ENCODE measurements at regions not wholly inside any gene's neighbourhood (a gene's known extent, or its start where the extent isn't known, plus 50 kb on each side); places are given as distances from the start of the nearest gene placed in this dataset.

DNA sequence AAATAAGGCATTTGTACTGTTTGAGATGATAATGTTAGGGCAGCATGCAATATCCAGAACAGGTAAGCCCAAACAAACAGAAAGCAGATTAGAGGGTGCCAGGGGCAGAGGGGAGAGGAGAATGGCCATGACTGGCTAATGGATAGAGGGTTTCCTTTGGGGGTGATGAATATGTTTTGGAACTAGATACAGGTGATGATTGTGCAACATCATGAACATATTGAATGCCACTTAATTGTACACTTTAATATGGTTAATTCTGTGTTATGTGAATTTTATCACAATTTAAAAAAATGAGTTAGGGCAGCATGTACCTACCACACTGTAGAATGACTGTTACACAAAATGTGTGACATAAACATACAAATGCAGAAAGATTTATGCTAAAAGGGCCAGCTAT lies 255.5 kb upstream of the FN1 start:
- no peak for DNase-seq (ENCODE audit: low read depth in 2 of 2)

GRCh38 chr2:215687149-215688031 lies 251.5 kb upstream of the FN1 start:
- DNase-seq (ENCODE audit: low read depth in 2 of 2) = no peak

DNA sequence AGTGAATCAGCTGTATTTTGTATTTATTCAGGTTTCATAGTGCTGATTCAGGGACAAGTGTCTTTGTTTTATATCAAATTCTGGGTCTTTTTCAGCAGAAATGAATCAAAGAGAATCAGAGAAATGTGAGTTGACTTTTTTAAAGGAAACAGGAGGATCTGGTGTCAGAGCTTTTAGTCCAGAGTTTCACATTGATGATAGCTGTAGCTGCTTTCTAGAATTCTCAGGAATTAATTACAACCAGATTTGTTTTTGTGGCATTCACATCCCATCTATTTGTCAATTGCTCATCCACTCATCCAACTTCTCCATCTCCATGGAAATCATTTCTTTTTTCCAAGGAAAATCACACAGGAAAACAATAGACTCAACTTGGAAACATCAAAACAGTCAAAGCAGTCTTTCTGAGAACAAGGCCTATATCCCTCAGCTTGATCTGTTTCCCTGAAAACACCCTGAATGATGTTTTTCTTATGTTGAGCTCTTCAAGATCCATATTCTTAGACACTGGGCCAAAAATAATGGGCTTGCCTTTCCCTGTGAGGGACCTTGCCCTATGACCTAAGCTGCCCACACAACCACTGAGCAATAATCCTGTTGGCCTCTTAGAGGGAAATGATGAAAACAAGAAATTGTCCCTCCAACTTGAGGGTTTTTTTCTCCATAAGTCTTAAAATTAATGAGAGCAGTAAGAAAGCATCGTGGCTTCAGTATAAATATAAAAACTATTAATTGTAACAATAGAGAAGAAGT lies 249.5 kb upstream of the FN1 start:
- no peak for DNase-seq (ENCODE audit: low read depth in 2 of 2)

DNA sequence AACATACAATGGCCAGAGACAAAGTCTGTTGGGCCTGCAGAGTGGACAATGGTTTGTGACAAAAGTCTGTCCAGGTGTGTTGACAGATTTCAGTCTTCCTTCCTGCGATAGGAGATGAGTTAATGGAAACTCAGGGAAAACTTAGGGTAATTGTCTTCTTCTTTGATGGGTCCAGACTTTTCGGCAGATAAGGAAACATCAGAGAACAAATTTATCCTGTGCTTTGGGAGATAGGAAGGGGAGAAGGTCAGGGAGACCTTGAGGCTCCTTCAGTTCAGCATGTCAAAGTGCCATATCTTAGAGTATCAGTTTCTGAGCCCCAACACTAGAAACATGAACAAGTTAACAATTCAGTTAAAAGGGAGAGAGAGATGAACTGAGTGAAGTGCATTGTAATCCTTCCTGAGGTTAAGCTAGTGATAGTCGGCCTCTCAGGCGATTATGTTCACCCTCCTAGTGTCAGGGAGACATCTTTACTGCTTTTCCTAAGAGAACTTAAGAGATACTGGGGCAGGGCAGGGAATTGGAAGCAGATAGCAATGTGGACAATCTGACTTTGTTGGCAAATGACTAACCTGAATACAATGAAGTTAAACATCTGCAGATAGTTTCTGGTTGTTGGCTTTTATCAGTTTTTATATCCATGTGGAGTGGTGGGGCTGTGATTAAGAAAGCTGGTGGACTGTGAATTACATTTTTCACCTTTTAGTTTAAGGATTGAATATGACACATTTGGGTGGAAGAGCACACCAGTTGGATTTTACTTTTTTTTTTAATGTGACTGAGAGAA lies 248.8 kb upstream of the FN1 start:
- no peak for DNase-seq (ENCODE audit: low read depth in 2 of 2)

GRCh38 chr2:215683295-215683694 lies 247.4 kb upstream of the FN1 start:
- no peak for DNase-seq (ENCODE audit: low read depth in 2 of 2)

DNA sequence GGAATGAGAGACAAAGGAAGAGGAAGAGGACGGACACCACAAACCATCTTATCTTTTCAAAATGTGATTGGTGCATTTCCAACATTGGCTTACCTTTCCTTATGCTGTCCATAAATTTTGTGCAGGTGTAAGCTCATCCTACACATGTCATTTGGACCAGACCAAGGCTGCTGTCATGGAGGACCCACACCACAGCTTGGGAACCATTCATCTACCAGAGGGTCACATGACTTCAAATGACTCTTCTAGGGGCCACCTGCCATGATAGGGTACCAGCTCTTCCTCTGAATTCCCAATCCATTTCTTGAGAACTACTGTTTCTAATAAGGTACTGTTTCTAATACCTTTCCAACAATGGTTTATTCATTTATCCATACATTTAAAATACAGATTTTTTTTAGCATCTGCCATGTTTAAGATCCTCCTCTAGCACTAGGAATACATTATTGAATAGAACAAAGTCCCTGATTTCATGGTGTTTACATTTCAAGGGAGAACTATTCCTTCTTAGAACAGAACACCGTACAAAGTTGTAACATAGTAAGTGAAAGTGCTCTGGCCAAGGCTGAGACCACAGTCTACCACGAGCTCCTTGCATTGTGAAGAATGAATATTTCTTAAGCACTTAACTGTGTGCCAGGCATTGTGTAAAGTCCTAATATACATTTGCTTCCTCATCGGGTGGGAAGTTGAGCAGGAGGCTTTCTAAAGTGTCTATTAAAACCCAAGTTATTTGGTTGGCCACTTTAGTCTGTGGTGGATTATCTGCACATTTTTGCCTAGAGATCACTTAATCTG lies 246.1 kb upstream of the FN1 start:
- no peak for DNase-seq (ENCODE audit: low read depth in 2 of 2)

- DNase-seq (ENCODE audit: low read depth in 2 of 2) = no peak
Measured at GRCh38 chr2:215680605-215681598, 245.0 kb upstream of the FN1 start.

DNA sequence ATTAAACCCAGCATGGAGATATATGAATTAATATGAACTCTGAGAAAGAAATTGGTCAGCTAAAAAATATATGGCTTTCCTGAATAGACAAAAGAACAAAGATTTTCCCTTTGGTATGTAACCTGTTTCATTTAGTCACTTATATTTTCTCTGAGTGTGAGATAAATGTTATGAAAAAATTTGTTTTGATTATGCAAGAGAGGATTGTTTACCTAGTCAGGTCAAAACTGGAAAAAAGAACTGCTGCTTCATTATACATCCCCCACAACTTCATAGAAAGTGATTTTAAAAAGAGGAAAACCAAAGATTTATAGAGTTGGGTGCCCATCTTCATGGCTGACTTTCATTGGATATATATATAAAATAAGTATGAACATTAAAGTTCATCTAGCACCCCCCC lies 242.2 kb upstream of the FN1 start:
- DNase-seq (ENCODE audit: low read depth in 2 of 2) = no peak

DNA sequence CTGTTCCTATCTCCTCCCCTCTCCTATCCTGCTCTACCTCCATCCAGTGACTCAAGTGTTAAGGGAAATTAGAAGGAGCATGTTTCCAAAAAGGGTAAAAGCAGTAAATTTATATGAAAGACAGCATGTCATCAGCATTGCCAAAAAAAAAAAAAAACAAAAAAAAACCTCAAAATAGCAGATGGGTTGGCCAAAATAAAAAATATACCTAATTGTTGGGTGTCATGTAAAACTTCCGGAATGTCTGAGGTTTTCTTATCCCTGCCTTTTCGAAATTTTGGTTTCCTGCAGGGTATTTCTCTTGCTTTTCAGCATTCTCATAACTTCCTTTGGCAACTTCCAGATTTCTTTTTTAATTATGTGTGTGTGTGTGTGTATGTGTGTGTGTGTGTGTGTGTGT lies 241.6 kb upstream of the FN1 start:
- no peak for DNase-seq (ENCODE audit: low read depth in 2 of 2)

DNA sequence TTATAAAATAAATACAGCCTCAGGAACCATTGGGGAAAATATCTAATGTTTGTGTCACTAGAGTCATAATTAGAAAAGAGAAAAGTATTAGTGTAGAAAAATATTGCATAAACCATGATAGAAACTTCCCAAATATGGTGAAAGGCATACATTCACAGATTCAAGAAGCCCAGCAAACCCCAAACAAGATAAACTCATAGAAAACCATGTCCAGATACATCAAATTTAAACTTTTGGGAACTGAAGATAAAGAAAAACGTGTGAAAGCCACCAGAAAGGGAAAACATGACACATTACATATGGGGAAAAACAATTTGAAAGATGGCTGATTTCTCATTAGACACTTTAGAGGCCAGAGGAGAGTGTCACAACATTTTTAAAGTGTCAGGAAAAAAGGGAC lies 236.5 kb upstream of the FN1 start:
- no peak for DNase-seq (ENCODE audit: low read depth in 2 of 2)

- DNase-seq (ENCODE audit: low read depth in 2 of 2) = no peak
Measured at GRCh38 chr2:215671691-215672090, 235.8 kb upstream of the FN1 start.

- DNase-seq (ENCODE audit: low read depth in 2 of 2) = no peak
Measured at GRCh38 chr2:215671244-215671643, 235.4 kb upstream of the FN1 start.

- DNase-seq (ENCODE audit: low read depth in 2 of 2) = no peak
Measured at GRCh38 chr2:215670396-215670795, 234.5 kb upstream of the FN1 start.

DNA sequence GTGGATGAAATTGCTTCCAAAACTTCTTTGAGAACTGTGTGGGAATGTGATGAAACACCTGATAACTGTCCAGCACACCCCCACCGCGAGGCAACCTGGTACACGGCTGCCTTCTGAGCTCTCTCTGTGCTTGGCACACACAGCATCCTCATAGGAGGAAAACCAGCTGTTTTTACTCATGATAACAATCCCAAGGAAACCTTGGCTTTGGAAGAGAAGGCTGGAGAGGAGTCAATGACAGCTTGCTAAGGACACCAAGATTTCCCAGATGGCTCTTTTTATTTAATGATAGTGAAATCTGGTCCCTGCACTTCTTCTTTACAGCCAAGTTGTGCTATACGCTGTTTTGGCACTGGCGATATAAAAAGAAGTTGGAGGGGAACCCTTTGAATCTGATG lies 232.5 kb upstream of the FN1 start:
- no peak for DNase-seq (ENCODE audit: low read depth in 2 of 2)

DNA sequence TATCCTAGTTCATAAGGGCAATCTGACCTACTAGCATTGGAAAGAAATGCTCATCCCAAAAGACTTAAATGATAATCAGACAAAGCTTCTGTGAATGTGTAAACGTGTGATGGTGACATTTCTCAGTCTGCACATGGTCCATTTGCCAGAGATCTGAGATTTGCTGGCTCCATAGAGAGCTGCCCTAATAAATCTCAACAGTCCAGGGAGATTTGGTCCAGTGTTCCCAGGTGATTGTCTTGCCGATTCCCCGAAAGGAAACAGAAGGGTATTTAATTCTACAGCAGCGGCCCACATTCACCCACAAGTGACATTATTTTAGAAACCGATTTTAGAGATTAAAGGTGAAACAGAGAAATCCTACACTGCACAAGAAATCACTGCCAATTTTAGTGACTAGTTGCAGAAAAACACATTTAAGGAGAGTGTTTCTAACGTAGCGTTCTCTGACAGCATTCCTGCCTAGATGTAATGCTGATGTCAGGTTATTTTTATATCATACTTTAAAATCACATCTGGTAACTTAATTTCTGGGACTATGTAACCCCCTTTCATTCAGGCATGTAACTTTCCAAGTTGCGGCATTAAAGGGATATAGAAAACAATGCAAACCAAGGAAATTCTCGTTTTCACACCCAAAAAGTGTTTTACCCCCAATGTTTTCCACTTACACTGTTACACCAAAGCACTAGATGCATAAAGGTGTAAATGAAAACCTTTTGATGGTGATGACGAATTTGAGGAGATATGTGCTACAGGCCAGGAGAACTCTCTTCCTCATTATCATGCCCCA lies 231.9 kb upstream of the FN1 start:
- DNase-seq (ENCODE audit: low read depth in 2 of 2) = no peak

DNA sequence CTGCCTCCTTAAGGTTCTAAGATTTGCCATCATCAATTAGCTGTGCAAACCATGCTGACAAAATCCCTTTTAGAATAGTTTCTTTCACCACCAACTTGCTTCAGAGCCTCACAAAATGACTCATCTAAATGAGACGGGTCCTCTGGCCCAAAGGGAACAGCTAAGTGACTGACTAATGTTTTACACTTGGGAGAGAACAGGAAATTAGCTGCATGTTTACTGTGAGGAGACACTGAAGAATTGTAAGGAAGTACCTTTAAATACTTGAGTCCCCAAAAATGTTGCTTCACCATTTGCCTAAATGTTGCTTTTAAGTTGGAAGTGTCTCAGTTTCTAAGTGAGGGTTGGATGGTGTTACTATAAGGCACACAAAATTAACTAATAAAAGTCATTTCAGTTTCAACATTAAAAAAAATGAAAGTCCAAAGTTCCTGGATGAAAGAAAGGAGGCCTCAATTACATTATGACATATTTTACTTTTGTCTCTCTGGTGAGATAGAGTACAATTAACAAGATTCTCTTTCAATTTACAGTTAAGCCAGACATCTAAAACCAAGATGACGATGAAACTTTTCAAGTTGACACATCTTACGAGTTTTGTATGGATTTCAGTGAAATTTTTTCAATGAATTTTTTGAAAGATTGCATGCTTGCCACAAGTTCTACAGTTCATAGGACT lies 229.1 kb upstream of the FN1 start:
- no peak for DNase-seq (ENCODE audit: low read depth in 2 of 2)

DNA sequence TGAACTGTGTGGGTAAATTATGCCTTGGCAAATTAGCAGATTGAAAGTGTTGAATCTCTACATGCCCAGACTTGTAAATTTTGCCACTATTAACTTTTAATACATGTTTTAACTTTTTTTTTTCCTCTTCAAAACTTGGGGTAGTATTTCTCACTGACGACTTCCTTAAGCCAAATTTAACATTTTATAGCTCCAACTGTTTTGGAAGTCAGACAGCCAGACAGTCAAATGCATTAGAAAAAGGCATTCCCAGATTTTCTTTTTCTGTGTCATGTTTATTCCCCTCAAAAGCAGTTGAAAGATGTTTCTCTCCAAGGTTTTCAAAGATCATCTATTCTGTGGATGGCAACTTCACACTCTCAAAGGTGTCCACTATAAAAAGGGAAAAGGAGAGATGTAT lies 226.8 kb upstream of the FN1 start:
- no peak for DNase-seq (ENCODE audit: low read depth in 2 of 2)

DNA sequence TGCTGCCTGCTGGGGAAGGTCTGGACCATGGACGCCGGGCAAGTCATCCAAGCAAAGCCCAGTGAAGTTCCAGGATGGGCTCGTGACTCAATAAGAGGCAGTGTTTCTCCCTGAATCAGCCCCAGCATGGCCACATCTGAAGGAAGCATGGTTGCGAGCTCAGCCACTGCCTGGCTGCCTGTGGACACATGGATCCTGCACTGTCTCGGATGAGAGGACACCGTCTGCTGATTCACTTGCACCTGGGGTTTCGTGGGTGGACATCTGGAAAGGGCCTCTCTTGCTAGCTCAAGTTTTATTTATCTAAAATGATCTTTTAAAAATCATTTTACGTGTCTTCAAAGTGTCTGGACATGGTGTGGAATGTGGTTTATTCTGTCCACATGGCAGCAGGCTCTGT lies 224.8 kb upstream of the FN1 start:
- DNase-seq (ENCODE audit: low read depth in 2 of 2) = no peak

- DNase-seq (ENCODE audit: low read depth in 2 of 2) = no peak
Measured at GRCh38 chr2:215659650-215660049, 223.8 kb upstream of the FN1 start.
